GM23248 (cell line): ENCODE measurements at regions not wholly inside any gene's neighbourhood (a gene's known extent, or its start where the extent isn't known, plus 50 kb on each side); places are given as distances from the start of the nearest gene placed in this dataset.

Source experiments
- DNase-seq: peaks from one replicate; pipeline ENCODE4 v3.0.0-alpha.2; 2015
- H2AFZ ChIP-seq: fragments of 200-600 bp; sonication (generic); 2 replicates; pipeline ENCODE4 v1.6.1; 2016; ENCODE audit warnings: antibody characterized with exemption
- H3F3A ChIP-seq: fragments of 200-600 bp; sonication (generic); 2 replicates; pipeline ENCODE4 v1.6.1; 2016; ENCODE audit warnings: mild to moderate bottlenecking, antibody characterized with exemption, mixed run types; ENCODE audit not compliant: insufficient read depth
- H3K27ac ChIP-seq: fragments of 200-600 bp; sonication (generic); 2 replicates; pipeline ENCODE4 v1.5.1; 2016; ENCODE audit warnings: mild to moderate bottlenecking
- H3K27me3 ChIP-seq: fragments of 200-600 bp; sonication (generic); replicated peaks from 2 replicates; pipeline ENCODE4 v1.6.1; 2016; ENCODE audit warnings: mild to moderate bottlenecking; ENCODE audit not compliant: insufficient read depth
- H3K36me3 ChIP-seq: fragments of 200-600 bp; sonication (generic); 2 replicates; pipeline ENCODE4 v1.6.1; 2016; ENCODE audit warnings: low read depth, mild to moderate bottlenecking
- H3K4me1 ChIP-seq: fragments of 200-600 bp; sonication (generic); 2 replicates; pipeline ENCODE4 v1.6.1; 2016; ENCODE audit warnings: mild to moderate bottlenecking; ENCODE audit not compliant: insufficient read depth
- H3K4me2 ChIP-seq: fragments of 200-600 bp; sonication (generic); one replicate; pipeline ENCODE4 v1.6.1; 2016; ENCODE audit warnings: mild to moderate bottlenecking; ENCODE audit not compliant: unreplicated experiment
- H3K4me3 ChIP-seq: fragments of 200-600 bp; sonication (generic); 2 replicates; pipeline ENCODE4 v1.5.1; 2016; ENCODE audit warnings: mild to moderate bottlenecking
- H3K79me2 ChIP-seq: fragments of 200-600 bp; sonication (generic); 2 replicates; pipeline ENCODE4 v1.6.1; 2016; ENCODE audit warnings: mild to moderate bottlenecking; ENCODE audit not compliant: insufficient read depth
- H3K9ac ChIP-seq: fragments of 200-600 bp; sonication (generic); 2 replicates; pipeline ENCODE4 v1.6.1; 2016; ENCODE audit warnings: mild to moderate bottlenecking
- H3K9me2 ChIP-seq: fragments of 200-600 bp; sonication (generic); 2 replicates; pipeline ENCODE4 v1.6.1; 2016; ENCODE audit warnings: mixed run types, mild to moderate bottlenecking, moderate library complexity; ENCODE audit not compliant: insufficient read depth
- H3K9me3 ChIP-seq: fragments of 200-600 bp; sonication (generic); one replicate; pipeline ENCODE4 v1.6.1; 2017; ENCODE audit warnings: low read depth
- H4K20me1 ChIP-seq: fragments of 200-600 bp; sonication (generic); 2 replicates; pipeline ENCODE4 v1.6.0; 2016; ENCODE audit not compliant: insufficient read depth
- EZH2 ChIP-seq: fragments of 200-600 bp; sonication (generic); IDR thresholded peaks from 2 replicates; pipeline ENCODE4 v1.6.1; 2018; ENCODE audit warnings: antibody characterized with exemption, mild to moderate bottlenecking; ENCODE audit not compliant: insufficient read depth, poor library complexity, severe bottlenecking
- EZH2phosphoT487 ChIP-seq: fragments of 200-600 bp; sonication (generic); IDR thresholded peaks from 2 replicates; pipeline ENCODE4 v1.6.1; 2018; ENCODE audit warnings: antibody characterized with exemption, moderate library complexity, mild to moderate bottlenecking, low read depth; ENCODE audit not compliant: insufficient read depth
- WGBS, 2 experiments: methylation state at CpG; one replicate each; pipeline ENCODE4 v1.1.6; 2015 to 2017; ENCODE audit warnings: low lambda C conversion rate in 2 of 2, low coverage in 1 of 2; ENCODE audit errors: missing lambda C conversion rate in 2 of 2; 5-methylcytosine and 5-hydroxymethylcytosine counted together
- in situ Hi-C: fragments of 300-500 bp; cut with MboI; formaldehyde crosslinking; loops from 2 replicates; pipeline ENCODE4 v1.15.0; 2020

- H3K9me3 ChIP-seq: no peaks in the 10 kb centered on the region
- H3K27me3 ChIP-seq: no peaks in the 10 kb centered on the region
- H4K20me1 ChIP-seq: no peaks in the 10 kb centered on the region
- no peak overlapping the region for H3K4me3 ChIP-seq
- H3K4me1 ChIP-seq: no peaks in the 10 kb centered on the region
- no peak overlapping the region for H3K9ac ChIP-seq
- no peaks in the 10 kb centered on the region for H3F3A ChIP-seq
- TF ChIP-seq EZH2: no peak
- no peak for DNase-seq
- H3K79me2 ChIP-seq: no peaks in the 10 kb centered on the region
- H2AFZ ChIP-seq: no peak overlapping the region
- no peak overlapping the region for H3K4me2 ChIP-seq
- 0% methylated on average over 1 of the region's 1 CpG for WGBS, 2 experiments
- no peak overlapping the region for H3K27ac ChIP-seq
- no peaks in the 10 kb centered on the region for H3K9me2 ChIP-seq
- H3K36me3 ChIP-seq: no peaks in the 10 kb centered on the region
- in situ Hi-C loops: no loop called here
Measured at GRCh38 chr16:13559624-13560023, 360.3 kb upstream of the ERCC4 start.

- Histone ChIP-seq H4K20me1 (no peaks in the 10 kb centered on the region), H3F3A (no peaks in the 10 kb centered on the region), H2AFZ (no peak overlapping the region), H3K4me2 (no peak overlapping the region), H3K36me3 (no peaks in the 10 kb centered on the region), H3K27me3 (no peaks in the 10 kb centered on the region), H3K9ac (no peak overlapping the region), H3K27ac (no peak overlapping the region), H3K9me3 (no peaks in the 10 kb centered on the region), H3K4me1 (no peaks in the 10 kb centered on the region), H3K79me2 (no peaks in the 10 kb centered on the region), H3K4me3 (no peak overlapping the region), H3K9me2 (no peaks in the 10 kb centered on the region)
- WGBS, 2 experiments: 10 to 12% methylated on average over 5 of the region's 5 CpGs
- in situ Hi-C loops: no loop called here
- TF ChIP-seq EZH2 (no peak), EZH2phosphoT487 (no peak)
- no peak for DNase-seq
Measured at GRCh38 chr16:13560151-13560550, 359.8 kb upstream of the ERCC4 start.

- TF ChIP-seq EZH2 (no peak), EZH2phosphoT487 (no peak)
- no peak overlapping the region for H3K9ac ChIP-seq
- in situ Hi-C loops: no loop called here
Measured at GRCh38 chr16:13561291-13562070, 358.5 kb upstream of the ERCC4 start.

GRCh38 chr16:13568803-13569202 lies 351.2 kb upstream of the ERCC4 start:
- Histone ChIP-seq H3K9me3 (no peaks in the 10 kb centered on the region), H3K9ac (no peak overlapping the region), H2AFZ (no peak overlapping the region), H3K4me2 (no peak overlapping the region), H3K27ac (no peak overlapping the region), H3K36me3 (no peaks in the 10 kb centered on the region), H3K79me2 (no peaks in the 10 kb centered on the region), H3K4me3 (no peak overlapping the region), H3K4me1 (no peaks in the 10 kb centered on the region), H3K27me3 (no peaks in the 10 kb centered on the region), H4K20me1 (no peaks in the 10 kb centered on the region), H3K9me2 (no peaks in the 10 kb centered on the region), H3F3A (no peaks in the 10 kb centered on the region)
- TF ChIP-seq EZH2 (no peak), EZH2phosphoT487 (no peak)
- WGBS, 2 experiments: 11 to 19% methylated on average over 5 of the region's 5 CpGs
- no peak for DNase-seq
- in situ Hi-C loops: no loop called here

More at GRCh38 chr16:13561291-13562070, 358.5 kb upstream of the ERCC4 start:
- no peaks in the 10 kb centered on the region for H3K36me3 ChIP-seq
- no peaks in the 10 kb centered on the region for H4K20me1 ChIP-seq
- H3K4me3 ChIP-seq: no peak overlapping the region
- no peaks in the 10 kb centered on the region for H3F3A ChIP-seq
- no peaks in the 10 kb centered on the region for H3K9me3 ChIP-seq
- no peak overlapping the region for H3K4me2 ChIP-seq
- H3K27ac ChIP-seq: no peak overlapping the region
- no peak for DNase-seq
- H2AFZ ChIP-seq: no peak overlapping the region
- H3K9me2 ChIP-seq: no peaks in the 10 kb centered on the region
- no peaks in the 10 kb centered on the region for H3K4me1 ChIP-seq
- no peaks in the 10 kb centered on the region for H3K79me2 ChIP-seq
- no peaks in the 10 kb centered on the region for H3K27me3 ChIP-seq
- WGBS, 2 experiments: 30 to 34% methylated on average over 10 of the region's 10 CpGs

GRCh38 chr16:13569986-13570385 lies 350.0 kb upstream of the ERCC4 start:
- Histone ChIP-seq H3K27ac (no peak overlapping the region), H3K36me3 (no peaks in the 10 kb centered on the region), H4K20me1 (no peaks in the 10 kb centered on the region), H3K9ac (no peak overlapping the region), H3K4me1 (no peaks in the 10 kb centered on the region), H3F3A (no peaks in the 10 kb centered on the region), H3K4me2 (no peak overlapping the region), H3K9me3 (no peaks in the 10 kb centered on the region), H2AFZ (no peak overlapping the region), H3K4me3 (no peak overlapping the region), H3K9me2 (no peaks in the 10 kb centered on the region), H3K79me2 (no peaks in the 10 kb centered on the region), H3K27me3 (no peaks in the 10 kb centered on the region)
- TF ChIP-seq EZH2 (no peak), EZH2phosphoT487 (no peak)
- 6 to 9% methylated on average over 4 of the region's 4 CpGs for WGBS, 2 experiments
- in situ Hi-C loops: no loop called here
- no peak for DNase-seq
